Liver (tissue), 8 donors: ENCODE measurements at regions not wholly inside any gene's neighbourhood (a gene's known extent, or its start where the extent isn't known, plus 50 kb on each side); places are given as distances from the start of the nearest gene placed in this dataset.

ENCODE experiments used
- DNase-seq: peaks from one replicate; pipeline ENCODE4 v3.0.0-alpha.2; 2017; ENCODE audit warnings: low spot score
- H3K27ac ChIP-seq, 2 donors: one replicate each; pipeline ENCODE4 v1.7.0; 2013; ENCODE audit warnings: inconsistent platforms in 2 of 2, low read length in 2 of 2, control low read depth in 1 of 2, low read depth in 1 of 2, mild to moderate bottlenecking in 1 of 2
- H3K27me3 ChIP-seq, 4 donors: one replicate each; pipeline versions ENCODE4 v1.6.1 to v1.7.0; 2013; ENCODE audit warnings: low read length in 3 of 4, inconsistent platforms in 1 of 4, mild to moderate bottlenecking in 1 of 4, moderate library complexity in 1 of 4; ENCODE audit not compliant: control insufficient read depth in 4 of 4, insufficient read depth in 4 of 4
- H3K36me3 ChIP-seq, 4 donors: one replicate each; pipeline versions ENCODE4 v1.6.1 to v1.7.0; 2013; ENCODE audit warnings: low read length in 3 of 4, mild to moderate bottlenecking in 3 of 4, low read depth in 1 of 4, moderate library complexity in 1 of 4; ENCODE audit not compliant: control insufficient read depth in 4 of 4, insufficient read depth in 3 of 4
- H3K4me1 ChIP-seq, 4 donors: one replicate each; pipeline versions ENCODE4 v1.6.1 to v1.7.0; 2013; ENCODE audit warnings: low read length in 3 of 4, mild to moderate bottlenecking in 3 of 4, moderate library complexity in 1 of 4; ENCODE audit not compliant: control insufficient read depth in 4 of 4, insufficient read depth in 4 of 4
- H3K4me3 ChIP-seq, 3 donors: one replicate each; pipeline versions ENCODE4 v1.6.1 to v1.7.0; 2013; ENCODE audit warnings: low read length in 3 of 3, control low read depth in 1 of 3, low read depth in 1 of 3, mild to moderate bottlenecking in 1 of 3
- H3K9ac ChIP-seq, 2 donors: one replicate each; pipeline ENCODE4 v1.7.0; 2013; ENCODE audit warnings: low read length in 2 of 2, mild to moderate bottlenecking in 2 of 2, moderate library complexity in 2 of 2, control low read depth in 1 of 2, low read depth in 1 of 2
- H3K9me3 ChIP-seq, 4 donors: one replicate each; pipeline versions ENCODE4 v1.6.1 to v1.7.0; 2013; ENCODE audit warnings: low read length in 3 of 4; ENCODE audit not compliant: control insufficient read depth in 4 of 4
- EGR1 ChIP-seq, 2 donors: IDR thresholded peaks; 2 replicates each; pipeline ENCODE4 v1.6.1; 2016 to 2018; ENCODE audit warnings: antibody characterized with exemption in 2 of 2, low read depth in 2 of 2
- FOXA1 ChIP-seq: IDR thresholded peaks from 2 replicates; pipeline ENCODE4 v1.6.1; 2016; ENCODE audit warnings: antibody characterized with exemption
- FOXA2 ChIP-seq: IDR thresholded peaks from 2 replicates; pipeline ENCODE4 v1.6.1; 2016; ENCODE audit warnings: antibody characterized with exemption
- GABPA ChIP-seq, 2 donors: IDR thresholded peaks in 1 of 2; conservative IDR thresholded peaks in 1 of 2; 2 replicates each; pipeline ENCODE4 v1.6.1; 2016; ENCODE audit warnings: antibody characterized with exemption in 2 of 2, mild to moderate bottlenecking in 1 of 2, moderate library complexity in 1 of 2
- HNF4A ChIP-seq, 2 donors: conservative IDR thresholded peaks; 2 replicates each; pipeline ENCODE4 v1.6.1; 2016; ENCODE audit warnings: antibody characterized with exemption in 2 of 2, mild to moderate bottlenecking in 2 of 2
- HNF4G ChIP-seq: IDR thresholded peaks from 2 replicates; pipeline ENCODE4 v1.6.1; 2016; ENCODE audit warnings: antibody characterized with exemption
- JUND ChIP-seq, 2 donors: IDR thresholded peaks; 2 replicates each; pipeline ENCODE4 v1.6.1; 2016; ENCODE audit warnings: antibody characterized with exemption in 2 of 2
- NR2F2 ChIP-seq: IDR thresholded peaks from 2 replicates; pipeline ENCODE4 v1.6.1; 2016; ENCODE audit warnings: antibody characterized with exemption
- RAD21 ChIP-seq, 2 donors: IDR thresholded peaks; 2 replicates each; pipeline ENCODE4 v1.6.1; 2016; ENCODE audit warnings: antibody characterized with exemption in 2 of 2, mild to moderate bottlenecking in 2 of 2
- RXRA ChIP-seq, 2 donors: IDR thresholded peaks; 2 replicates each; pipeline ENCODE4 v1.6.1; 2017 to 2018; ENCODE audit warnings: antibody characterized with exemption in 2 of 2, mild to moderate bottlenecking in 1 of 2
- SP1 ChIP-seq: IDR thresholded peaks from 2 replicates; pipeline ENCODE4 v1.6.1; 2018; ENCODE audit warnings: antibody characterized with exemption, mild to moderate bottlenecking
- TAF1 ChIP-seq: conservative IDR thresholded peaks from 2 replicates; pipeline ENCODE4 v1.6.1; 2016; ENCODE audit warnings: antibody characterized with exemption, mild to moderate bottlenecking
- YY1 ChIP-seq: IDR thresholded peaks from 2 replicates; pipeline ENCODE4 v1.6.1; 2016; ENCODE audit warnings: antibody characterized with exemption, mild to moderate bottlenecking
- ZBTB33 ChIP-seq: IDR thresholded peaks from 2 replicates; pipeline ENCODE4 v1.6.1; 2016; ENCODE audit warnings: antibody characterized with exemption
- WGBS: extraction: QIAGEN DNeasy Blood & Tissue Kit; methylation state at CpG from one replicate; pipeline ENCODE4 v1.1.7; 2013; 5-methylcytosine and 5-hydroxymethylcytosine counted together
- TF ChIP-seq, protein P1 (sequence below): fragments of 150-350 bp; IDR thresholded peaks from 2 replicates; pipeline ENCODE4 v1.5.1; 2017; ENCODE audit warnings: improper control_type of control experiment, low read depth, low read length; ENCODE audit not compliant: missing input control
- TF ChIP-seq, protein P2 (sequence below): IDR thresholded peaks from 2 replicates; pipeline ENCODE4 v1.6.1; 2016; ENCODE audit warnings: antibody characterized with exemption
- TF ChIP-seq, protein P3 (sequence below): IDR thresholded peaks from 2 replicates; pipeline ENCODE4 v1.6.1; 2016; ENCODE audit warnings: antibody characterized with exemption
- donor health status: healthy.
- donor health status: healthy.
- donor health status: healthy.
- donor health status: healthy.
- donor health status: healthy.

DNA sequence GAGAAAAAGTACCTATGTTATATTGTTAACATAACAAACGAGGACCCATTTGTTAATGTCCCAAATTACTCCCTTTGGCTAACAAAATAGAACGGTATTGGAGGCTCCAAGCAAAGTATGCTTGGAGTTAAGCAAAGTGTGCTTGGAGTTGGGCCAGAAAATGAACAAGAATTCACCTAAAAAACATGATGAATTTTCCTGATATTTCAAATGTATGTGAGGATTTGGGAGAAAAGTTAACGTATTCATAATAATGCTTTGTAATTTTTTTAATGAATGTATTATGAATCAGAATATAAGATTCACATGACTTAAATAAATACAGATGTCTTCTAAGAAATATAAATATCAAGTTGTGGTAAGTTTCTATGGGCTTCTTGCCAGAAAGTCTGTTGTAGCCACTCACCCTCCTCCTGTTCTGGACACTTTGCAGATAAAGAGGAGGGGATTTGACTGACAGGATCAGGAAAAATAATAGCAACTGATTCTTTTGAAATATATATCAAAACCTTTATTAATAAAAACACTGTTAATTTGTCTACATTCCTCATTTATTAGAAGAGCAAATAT is 423.7 kb upstream of the MMADHC start:
- TF ChIP-seq EGR1 (IDR thresholded peaks at IDR 0.05; ENCODE audit: low read depth in 2 of 2) (no peak), FOXA1 (no peak), SP1 (no peak), RXRA (IDR thresholded peaks at IDR 0.05) (no peak), JUND (IDR thresholded peaks at IDR 0.05) (no peak), FOXA2 (no peak), HNF4G (no peak), NR2F2 (no peak), TAF1 (no peak), YY1 (no peak), GABPA (IDR thresholded peaks at IDR 0.05 in 1 of 2, conservative IDR thresholded peaks at IDR 0.05 in 1 of 2) (no peak), RAD21 (IDR thresholded peaks at IDR 0.05) (no peak), HNF4A (conservative IDR thresholded peaks at IDR 0.05) (no peak), ZBTB33 (no peak)
- TF ChIP-seq, protein P1, sequence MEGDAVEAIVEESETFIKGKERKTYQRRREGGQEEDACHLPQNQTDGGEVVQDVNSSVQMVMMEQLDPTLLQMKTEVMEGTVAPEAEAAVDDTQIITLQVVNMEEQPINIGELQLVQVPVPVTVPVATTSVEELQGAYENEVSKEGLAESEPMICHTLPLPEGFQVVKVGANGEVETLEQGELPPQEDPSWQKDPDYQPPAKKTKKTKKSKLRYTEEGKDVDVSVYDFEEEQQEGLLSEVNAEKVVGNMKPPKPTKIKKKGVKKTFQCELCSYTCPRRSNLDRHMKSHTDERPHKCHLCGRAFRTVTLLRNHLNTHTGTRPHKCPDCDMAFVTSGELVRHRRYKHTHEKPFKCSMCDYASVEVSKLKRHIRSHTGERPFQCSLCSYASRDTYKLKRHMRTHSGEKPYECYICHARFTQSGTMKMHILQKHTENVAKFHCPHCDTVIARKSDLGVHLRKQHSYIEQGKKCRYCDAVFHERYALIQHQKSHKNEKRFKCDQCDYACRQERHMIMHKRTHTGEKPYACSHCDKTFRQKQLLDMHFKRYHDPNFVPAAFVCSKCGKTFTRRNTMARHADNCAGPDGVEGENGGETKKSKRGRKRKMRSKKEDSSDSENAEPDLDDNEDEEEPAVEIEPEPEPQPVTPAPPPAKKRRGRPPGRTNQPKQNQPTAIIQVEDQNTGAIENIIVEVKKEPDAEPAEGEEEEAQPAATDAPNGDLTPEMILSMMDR = no peak
- TF ChIP-seq, protein P2, sequence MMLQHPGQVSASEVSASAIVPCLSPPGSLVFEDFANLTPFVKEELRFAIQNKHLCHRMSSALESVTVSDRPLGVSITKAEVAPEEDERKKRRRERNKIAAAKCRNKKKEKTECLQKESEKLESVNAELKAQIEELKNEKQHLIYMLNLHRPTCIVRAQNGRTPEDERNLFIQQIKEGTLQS = no peak
- WGBS = 89% methylated on average over 3 of the region's 3 CpGs

DNA sequence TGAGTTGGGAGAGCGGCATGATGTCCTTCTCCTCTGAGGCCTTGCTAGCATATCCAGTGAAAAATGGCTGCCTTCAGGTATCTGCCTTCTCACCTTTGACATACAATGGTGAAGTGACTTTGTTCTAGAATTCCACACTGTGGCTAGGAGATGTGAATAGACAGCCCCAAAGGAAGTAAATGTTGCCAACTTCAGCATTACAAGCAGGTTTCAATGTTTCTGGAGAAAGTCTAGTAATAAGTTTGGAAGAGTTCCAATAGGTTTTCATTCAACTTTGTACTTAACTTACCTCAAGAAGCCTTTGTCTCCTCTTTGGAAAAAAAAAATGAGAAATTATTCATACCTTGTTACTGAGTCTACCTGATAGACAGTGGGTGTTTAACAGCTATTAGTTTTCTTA is 421.3 kb upstream of the MMADHC start:
- Histone ChIP-seq H3K9ac (no peak overlapping the region), H3K27ac (no peak overlapping the region), H3K9me3 (no peaks in the 10 kb centered on the region), H3K36me3 (no peaks in the 10 kb centered on the region), H3K4me1 (no peaks in the 10 kb centered on the region), H3K27me3 (no peaks in the 10 kb centered on the region), H3K4me3 (no peak overlapping the region)
- TF ChIP-seq, protein P3, sequence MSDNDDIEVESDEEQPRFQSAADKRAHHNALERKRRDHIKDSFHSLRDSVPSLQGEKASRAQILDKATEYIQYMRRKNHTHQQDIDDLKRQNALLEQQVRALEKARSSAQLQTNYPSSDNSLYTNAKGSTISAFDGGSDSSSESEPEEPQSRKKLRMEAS = no peak
- TF ChIP-seq JUND (IDR thresholded peaks at IDR 0.05) = no peak
- no peak for TF ChIP-seq FOXA2
- TF ChIP-seq, protein P2 = no peak
- no peak for TF ChIP-seq NR2F2
- TF ChIP-seq EGR1 (IDR thresholded peaks at IDR 0.05; ENCODE audit: low read depth in 2 of 2) = no peak
- TF ChIP-seq RAD21 (IDR thresholded peaks at IDR 0.05) = no peak
- TF ChIP-seq GABPA (IDR thresholded peaks at IDR 0.05 in 1 of 2, conservative IDR thresholded peaks at IDR 0.05 in 1 of 2) = no peak
- TF ChIP-seq, protein P1 = no peak
- no peak for TF ChIP-seq TAF1
- no peak for TF ChIP-seq YY1
- TF ChIP-seq SP1 = no peak
- no peak for TF ChIP-seq HNF4G
- TF ChIP-seq FOXA1 = no peak
- 96% methylated on average over 1 of the region's 1 CpG for WGBS
- DNase-seq = no peak

More for the DNA sequence above, 423.7 kb upstream of the MMADHC start:
- DNase-seq = no peak
- Histone ChIP-seq H3K4me1 (no peaks in the 10 kb centered on the region), H3K9ac (no peak overlapping the region), H3K4me3 (no peak overlapping the region), H3K27ac (no peak overlapping the region), H3K27me3 (no peaks in the 10 kb centered on the region), H3K9me3 (no peaks in the 10 kb centered on the region), H3K36me3 (no peaks in the 10 kb centered on the region)
